ENCODE measurements at regions not wholly inside any gene's neighbourhood (a gene's known extent, or its start where the extent isn't known, plus 50 kb on each side); places are given as distances from the start of the nearest gene placed in this dataset.

GRCh38 chr18:28690100-28690499, 513.2 kb upstream of the CDH2 start:
- no peak for TF ChIP-seq CTCF (conservative IDR thresholded peaks at IDR 0.05 in 1 of 2, IDR thresholded peaks at IDR 0.05 in 1 of 2; ENCODE audit: low read depth in 1 of 2, low read length in 2 of 2)
- TF ChIP-seq EZH2 (IDR thresholded peaks at IDR 0.05; ENCODE audit: low read length, missing control alignments), result no peak

Measured in fibroblast of lung (primary cell).